HepG2 (cell line): ENCODE measurements at regions not wholly inside any gene's neighbourhood (a gene's known extent, or its start where the extent isn't known, plus 50 kb on each side); places are given as distances from the start of the nearest gene placed in this dataset.

Experiments
- ARNT2 ChIP-seq: sonication (generic); formaldehyde crosslinking; IDR thresholded peaks from 2 replicates; pipeline ENCODE4 v1.8.0; 2022; ENCODE audit warnings: mild to moderate bottlenecking, low read depth, missing genetic modification reagents, moderate library complexity
- BORCS8-MEF2B ChIP-seq: sonication (generic); formaldehyde crosslinking; IDR thresholded peaks from 2 replicates; pipeline ENCODE4 v1.8.0; 2022; ENCODE audit warnings: mild to moderate bottlenecking, missing genetic modification reagents
- CHD2 ChIP-seq: IDR thresholded peaks from 2 replicates; pipeline ENCODE4 v1.6.1; 2011; ENCODE audit warnings: low read depth, low read length, improper control_type of control experiment
- CTCF ChIP-seq: sonication (generic); formaldehyde crosslinking; IDR thresholded peaks from 2 replicates; pipeline ENCODE4 v1.5.0; 2020; ENCODE audit warnings: mild to moderate bottlenecking, missing genetic modification reagents, moderate library complexity
- MTA3 ChIP-seq: sonication (generic); formaldehyde crosslinking; IDR thresholded peaks from 2 replicates; pipeline ENCODE4 v1.4.0; 2020; ENCODE audit warnings: missing genetic modification reagents
- MYC ChIP-seq: sonication (generic); formaldehyde crosslinking; IDR thresholded peaks from 2 replicates; pipeline ENCODE4 v1.9.0; 2021; ENCODE audit warnings: missing genetic modification reagents, borderline replicate concordance
- PLRG1 ChIP-seq: fragments of 450-650 bp; conservative IDR thresholded peaks from 2 replicates; pipeline ENCODE4 v1.6.1; 2016
- PREB ChIP-seq: sonication (generic); formaldehyde crosslinking; IDR thresholded peaks from 2 replicates; pipeline ENCODE4 v1.4.0; 2020; ENCODE audit warnings: missing genetic modification reagents
- TFDP1 ChIP-seq: IDR thresholded peaks from 2 replicates; pipeline ENCODE4 v1.6.1; 2016; ENCODE audit warnings: missing compliant biosample characterization, missing genetic modification reagents, borderline replicate concordance
- ZBTB33 ChIP-seq: sonication (generic); formaldehyde crosslinking; IDR thresholded peaks from 2 replicates; pipeline ENCODE4 v1.4.0; 2020; ENCODE audit warnings: missing genetic modification reagents
- ZBTB49 ChIP-seq: sonication (generic); formaldehyde crosslinking; IDR thresholded peaks from 2 replicates; pipeline ENCODE4 v1.4.0; 2020; ENCODE audit warnings: missing genetic modification reagents, borderline replicate concordance
- ZNF605 ChIP-seq: sonication (generic); formaldehyde crosslinking; IDR thresholded peaks from 2 replicates; pipeline ENCODE4 v1.8.0; 2022; ENCODE audit warnings: mild to moderate bottlenecking, missing genetic modification reagents
- ZNF704 ChIP-seq: sonication (generic); formaldehyde crosslinking; IDR thresholded peaks from 2 replicates; pipeline ENCODE4 v1.8.1; 2023; ENCODE audit warnings: mild to moderate bottlenecking, inconsistent platforms, moderate library complexity, missing genetic modification reagents, borderline replicate concordance

- no peak for TF ChIP-seq PREB
- TF ChIP-seq ZBTB33: no peak
- no peak for TF ChIP-seq ZBTB49
- no peak for TF ChIP-seq CHD2
- TF ChIP-seq CTCF (CRISPR knock-in tag): no peak
- TF ChIP-seq TFDP1: no peak
- TF ChIP-seq PLRG1: no peak
- no peak for TF ChIP-seq MTA3 (CRISPR knock-in tag)
- TF ChIP-seq MYC: no peak
- no peak for TF ChIP-seq ARNT2 (CRISPR knock-in tag)
- TF ChIP-seq ZNF704 (CRISPR knock-in tag): no peak
- no peak for TF ChIP-seq BORCS8-MEF2B (CRISPR knock-in tag)
- no peak for TF ChIP-seq ZNF605 (CRISPR knock-in tag)
Measured at GRCh38 chr18:22493255-22493654, 75.5 kb upstream of the CTAGE1 start.
